ENCODE measurements at regions not wholly inside any gene's neighbourhood (a gene's known extent, or its start where the extent isn't known, plus 50 kb on each side); places are given as distances from the start of the nearest gene placed in this dataset.
"Not testable (repeated sequence)": the region's sequence is repeated elsewhere in the genome, so short reads cannot be mapped to it uniquely, and the experiment has no call there.

GRCh38 chr14:85344847-85345570 lies 184.9 kb upstream of the FLRT2 start:
- DNase-seq (ENCODE audit: low read depth in 2 of 2) = no peak

GRCh38 chr14:85350667-85351066 lies 179.3 kb upstream of the FLRT2 start:
- no peak for DNase-seq (ENCODE audit: low read depth in 2 of 2)

GRCh38 chr14:85352588-85352987 lies 177.4 kb upstream of the FLRT2 start:
- not testable (repeated sequence) for DNase-seq (ENCODE audit: low read depth in 2 of 2)

GRCh38 chr14:85357120-85357519 lies 172.8 kb upstream of the FLRT2 start:
- DNase-seq (ENCODE audit: low read depth in 2 of 2) = no peak

GRCh38 chr14:85358136-85358785 lies 171.7 kb upstream of the FLRT2 start:
- no peak for DNase-seq (ENCODE audit: low read depth in 2 of 2)

GRCh38 chr14:85359505-85359904 lies 170.4 kb upstream of the FLRT2 start:
- no peak for DNase-seq (ENCODE audit: low read depth in 2 of 2)

GRCh38 chr14:85363358-85363757 lies 166.6 kb upstream of the FLRT2 start:
- no peak for DNase-seq (ENCODE audit: low read depth in 2 of 2)

- no peak for DNase-seq (ENCODE audit: low read depth in 2 of 2)
Observed at GRCh38 chr14:85366226-85366625, 163.7 kb upstream of the FLRT2 start.

- no peak for DNase-seq (ENCODE audit: low read depth in 2 of 2)
Observed at GRCh38 chr14:85380881-85381280, 149.1 kb upstream of the FLRT2 start.

- DNase-seq (ENCODE audit: low read depth in 2 of 2) = no peak
Observed at GRCh38 chr14:85382341-85382740, 147.6 kb upstream of the FLRT2 start.

GRCh38 chr14:85387181-85387580 lies 142.8 kb upstream of the FLRT2 start:
- DNase-seq (ENCODE audit: low read depth in 2 of 2) = no peak

- no peak for DNase-seq (ENCODE audit: low read depth in 2 of 2)
Observed at GRCh38 chr14:85390236-85390635, 139.7 kb upstream of the FLRT2 start.

- DNase-seq (ENCODE audit: low read depth in 2 of 2) = no peak
Observed at GRCh38 chr14:85391455-85391854, 138.5 kb upstream of the FLRT2 start.

- DNase-seq (ENCODE audit: low read depth in 2 of 2) = no peak
Observed at GRCh38 chr14:85391892-85392291, 138.1 kb upstream of the FLRT2 start.

- DNase-seq (ENCODE audit: low read depth in 2 of 2) = no peak
Observed at GRCh38 chr14:85399186-85399585, 130.8 kb upstream of the FLRT2 start.

- no peak for DNase-seq (ENCODE audit: low read depth in 2 of 2)
Observed at GRCh38 chr14:85400678-85401077, 129.3 kb upstream of the FLRT2 start.

- no peak for DNase-seq (ENCODE audit: low read depth in 2 of 2)
Observed at GRCh38 chr14:85401384-85401783, 128.6 kb upstream of the FLRT2 start.

GRCh38 chr14:85402569-85403162 lies 127.3 kb upstream of the FLRT2 start:
- no peak for DNase-seq (ENCODE audit: low read depth in 2 of 2)

- DNase-seq (ENCODE audit: low read depth in 2 of 2) = no peak
Observed at GRCh38 chr14:85409481-85410210, 120.3 kb upstream of the FLRT2 start.

- no peak for DNase-seq (ENCODE audit: low read depth in 2 of 2)
Observed at GRCh38 chr14:85412756-85413155, 117.2 kb upstream of the FLRT2 start.

- DNase-seq (ENCODE audit: low read depth in 2 of 2) = no peak
Observed at GRCh38 chr14:85413836-85414526, 116.0 kb upstream of the FLRT2 start.
